ENCODE measurements at regions not wholly inside any gene's neighbourhood (a gene's known extent, or its start where the extent isn't known, plus 50 kb on each side); places are given as distances from the start of the nearest gene placed in this dataset.
A peak's percentile ranks its signal among the peaks of the same experiment; 100 is the strongest.

DNA sequence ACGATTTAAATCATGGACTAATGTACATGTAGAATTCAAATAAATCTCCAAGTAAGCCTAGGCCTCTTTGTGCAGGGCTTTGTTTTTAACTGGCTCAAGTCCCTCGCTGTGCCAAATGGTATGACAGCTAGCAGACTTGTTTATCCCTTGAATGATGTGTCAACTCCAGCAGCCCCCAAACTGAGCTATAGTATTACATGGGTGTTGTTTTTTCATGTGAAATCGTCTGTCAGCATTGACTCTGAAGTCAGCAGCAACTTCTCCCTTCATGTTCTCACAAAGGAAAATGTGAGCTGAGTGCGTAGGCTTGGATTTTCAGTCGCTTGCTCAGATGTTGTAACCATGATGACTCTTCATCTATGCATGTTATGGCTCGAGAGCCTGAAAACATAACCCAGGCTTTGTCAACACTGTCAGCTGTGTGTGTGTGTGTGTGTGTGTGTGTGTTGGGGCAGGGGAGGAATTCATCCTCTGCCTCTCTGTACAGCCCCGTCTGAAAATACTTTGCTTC lies 73.3 kb downstream of the PTHLH start (continued):
- TF ChIP-seq CSRNP2 (CRISPR knock-in tag; conservative IDR thresholded peaks at IDR 0.05; ENCODE audit: low read depth) (no peak), PRMT3 (CRISPR knock-in tag; IDR thresholded peaks at IDR 0.05; ENCODE audit: borderline replicate concordance, low read depth) (no peak), ZSCAN30 (CRISPR knock-in tag; IDR thresholded peaks at IDR 0.05) (no peak), HNRNPH1 (optimal IDR thresholded peaks at IDR 0.05; ENCODE audit: low read depth, low read length) (no peak), CBX5 (CRISPR knock-in tag; IDR thresholded peaks at IDR 0.05; ENCODE audit: borderline replicate concordance) (0 out of 2 replicates have a peak, but pooled peaks have one; percentile 18), ZNF512 (CRISPR knock-in tag; IDR thresholded peaks at IDR 0.05) (no peak), ARNT (IDR thresholded peaks at IDR 0.05) (no peak), ZNF577 (CRISPR knock-in tag; IDR thresholded peaks at IDR 0.05; ENCODE audit: borderline replicate concordance, low read depth) (no peak), CREBL2 (CRISPR knock-in tag; IDR thresholded peaks at IDR 0.05; ENCODE audit: borderline replicate concordance) (no peak), CREM (IDR thresholded peaks at IDR 0.05) (0 out of 2 replicates have a peak, but pooled peaks have one; percentile 19), CREM (CRISPR knock-in tag; IDR thresholded peaks at IDR 0.05) (no peak), SIX4 (CRISPR knock-in tag; IDR thresholded peaks at IDR 0.05) (no peak), CCAR2 (optimal IDR thresholded peaks at IDR 0.05; ENCODE audit: low read depth, low read length) (no peak), ZNF432 (CRISPR knock-in tag; IDR thresholded peaks at IDR 0.05; ENCODE audit: borderline replicate concordance) (no peak), RCOR2 (CRISPR knock-in tag; IDR thresholded peaks at IDR 0.05) (no peak), ZNF788 (CRISPR knock-in tag; IDR thresholded peaks at IDR 0.05; ENCODE audit: borderline replicate concordance) (no peak), PHF21A (CRISPR knock-in tag; IDR thresholded peaks at IDR 0.05) (peak; percentile 64), GATA4 (IDR thresholded peaks at IDR 0.05; ENCODE audit: borderline replicate concordance, low read depth) (no peak), ZNF20 (CRISPR knock-in tag; IDR thresholded peaks at IDR 0.05) (no peak), EEA1 (CRISPR knock-in tag; IDR thresholded peaks at IDR 0.05; ENCODE audit: borderline replicate concordance) (no peak), XBP1 (CRISPR knock-in tag; IDR thresholded peaks at IDR 0.05) (no peak), ATF7-NPFF (CRISPR knock-in tag; IDR thresholded peaks at IDR 0.05; ENCODE audit: low read depth) (no peak), ZNF776 (CRISPR knock-in tag; IDR thresholded peaks at IDR 0.05) (no peak), ZNF33A (CRISPR knock-in tag; IDR thresholded peaks at IDR 0.05; ENCODE audit: borderline replicate concordance) (no peak), KDM3A (CRISPR knock-in tag; IDR thresholded peaks at IDR 0.05; ENCODE audit: low read depth) (no peak; the same call in 1 of the 2 replicates), GABPB1 (CRISPR knock-in tag; IDR thresholded peaks at IDR 0.05) (no peak; the same call in 1 of the 2 replicates), YEATS2 (CRISPR knock-in tag; IDR thresholded peaks at IDR 0.05; ENCODE audit: borderline replicate concordance) (no peak), ZMYM2 (CRISPR knock-in tag; IDR thresholded peaks at IDR 0.05) (no peak), PHF20 (CRISPR knock-in tag; IDR thresholded peaks at IDR 0.05) (no peak), ZNF430 (CRISPR knock-in tag; IDR thresholded peaks at IDR 0.05) (no peak)

Data from HepG2 (cell line).